ENCODE measurements at regions not wholly inside any gene's neighbourhood (a gene's known extent, or its start where the extent isn't known, plus 50 kb on each side); places are given as distances from the start of the nearest gene placed in this dataset.

DNA sequence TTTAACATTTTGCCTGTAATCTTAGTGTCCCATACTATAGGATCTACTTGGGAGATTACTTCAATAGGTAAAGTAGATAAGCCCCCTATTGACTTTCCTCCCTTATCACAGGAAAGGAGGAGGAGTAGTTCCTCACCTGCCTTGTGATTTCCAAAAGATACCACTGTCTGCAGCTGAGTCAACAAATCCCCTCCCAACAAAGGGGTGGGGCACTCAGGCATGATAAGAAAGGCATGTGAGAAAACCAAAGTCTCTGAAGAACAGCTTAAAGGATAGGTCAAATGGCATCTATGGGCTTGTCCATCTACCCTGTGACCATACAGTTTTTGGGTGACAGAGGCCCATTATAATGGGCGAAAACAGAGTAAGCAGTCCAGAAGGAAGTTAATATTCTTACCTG lies 71.3 kb upstream of the WNT7A start:
- Histone ChIP-seq H3K9me3 (no peaks in the 10 kb centered on the region), H3K27me3 (no peaks in the 10 kb centered on the region), H3K4me1 (no peaks in the 10 kb centered on the region), H3K27ac (no peak overlapping the region), H3K36me3 (no peaks in the 10 kb centered on the region), H3K4me3 (no peak overlapping the region)
- TF ChIP-seq, protein P1, sequence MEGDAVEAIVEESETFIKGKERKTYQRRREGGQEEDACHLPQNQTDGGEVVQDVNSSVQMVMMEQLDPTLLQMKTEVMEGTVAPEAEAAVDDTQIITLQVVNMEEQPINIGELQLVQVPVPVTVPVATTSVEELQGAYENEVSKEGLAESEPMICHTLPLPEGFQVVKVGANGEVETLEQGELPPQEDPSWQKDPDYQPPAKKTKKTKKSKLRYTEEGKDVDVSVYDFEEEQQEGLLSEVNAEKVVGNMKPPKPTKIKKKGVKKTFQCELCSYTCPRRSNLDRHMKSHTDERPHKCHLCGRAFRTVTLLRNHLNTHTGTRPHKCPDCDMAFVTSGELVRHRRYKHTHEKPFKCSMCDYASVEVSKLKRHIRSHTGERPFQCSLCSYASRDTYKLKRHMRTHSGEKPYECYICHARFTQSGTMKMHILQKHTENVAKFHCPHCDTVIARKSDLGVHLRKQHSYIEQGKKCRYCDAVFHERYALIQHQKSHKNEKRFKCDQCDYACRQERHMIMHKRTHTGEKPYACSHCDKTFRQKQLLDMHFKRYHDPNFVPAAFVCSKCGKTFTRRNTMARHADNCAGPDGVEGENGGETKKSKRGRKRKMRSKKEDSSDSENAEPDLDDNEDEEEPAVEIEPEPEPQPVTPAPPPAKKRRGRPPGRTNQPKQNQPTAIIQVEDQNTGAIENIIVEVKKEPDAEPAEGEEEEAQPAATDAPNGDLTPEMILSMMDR (IDR thresholded peaks at IDR 0.05), result no peak
- no peak for TF ChIP-seq POLR2A (IDR thresholded peaks at IDR 0.05)
- DNase-seq, result no peak

DNA sequence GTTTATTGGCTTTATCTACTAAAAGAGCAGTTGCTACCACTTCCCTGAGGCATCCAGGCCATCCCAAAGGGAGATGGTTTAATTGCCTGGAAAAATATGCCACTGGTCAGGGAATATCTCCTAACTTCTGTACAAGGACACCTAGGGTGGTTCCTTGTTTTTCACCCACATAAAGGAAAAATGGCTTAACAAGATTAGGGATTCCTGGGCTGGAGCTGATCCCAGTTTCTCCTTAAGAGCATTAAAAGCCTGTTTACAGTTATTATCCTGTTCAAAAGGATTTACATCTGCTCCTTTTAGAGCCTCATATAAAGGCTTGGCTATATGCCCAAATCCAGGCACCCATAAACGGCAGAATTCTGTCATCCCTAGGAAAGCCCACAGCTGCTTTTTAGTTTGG lies 70.2 kb upstream of the WNT7A start:
- H3K4me3 ChIP-seq, result no peak overlapping the region
- H3K27me3 ChIP-seq, result no peaks in the 10 kb centered on the region
- H3K9me3 ChIP-seq, result no peaks in the 10 kb centered on the region
- H3K4me1 ChIP-seq, result no peaks in the 10 kb centered on the region
- TF ChIP-seq POLR2A (IDR thresholded peaks at IDR 0.05), result no peak
- TF ChIP-seq, protein P1 (IDR thresholded peaks at IDR 0.05), result no peak
- H3K27ac ChIP-seq, result no peak overlapping the region
- no peak for DNase-seq
- no peaks in the 10 kb centered on the region for H3K36me3 ChIP-seq

DNA sequence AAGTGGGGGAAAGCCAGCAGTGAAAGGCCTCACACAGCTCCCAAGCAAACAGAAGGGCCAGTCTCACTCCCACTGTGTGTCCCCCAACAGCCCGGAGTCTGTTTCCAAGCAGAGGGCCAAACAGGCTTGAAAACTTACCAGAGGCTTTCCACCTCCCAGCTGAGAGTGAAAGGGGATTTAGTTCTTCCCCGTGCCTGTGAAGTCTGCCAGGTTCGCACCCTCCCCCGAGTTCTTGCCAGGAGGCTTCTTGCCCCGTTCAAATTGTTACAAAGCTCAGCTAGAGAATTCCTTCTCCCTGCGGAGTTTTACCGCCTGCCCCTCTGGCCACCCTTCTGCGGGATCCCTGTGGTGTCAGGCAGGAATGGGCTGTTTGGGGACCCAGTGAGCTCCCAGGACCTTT lies 68.0 kb upstream of the WNT7A start:
- Histone ChIP-seq H3K4me1 (no peaks in the 10 kb centered on the region), H3K9me3 (peaks cover 0 to 2% (median 0%) of the 10 kb centered on the region in 4 donors), H3K27ac (no peak overlapping the region), H3K36me3 (no peaks in the 10 kb centered on the region), H3K27me3 (no peaks in the 10 kb centered on the region), H3K4me3 (no peak overlapping the region)
- TF ChIP-seq, protein P1 (IDR thresholded peaks at IDR 0.05), result no peak
- TF ChIP-seq POLR2A (IDR thresholded peaks at IDR 0.05), result no peak
- no peak for DNase-seq

DNA sequence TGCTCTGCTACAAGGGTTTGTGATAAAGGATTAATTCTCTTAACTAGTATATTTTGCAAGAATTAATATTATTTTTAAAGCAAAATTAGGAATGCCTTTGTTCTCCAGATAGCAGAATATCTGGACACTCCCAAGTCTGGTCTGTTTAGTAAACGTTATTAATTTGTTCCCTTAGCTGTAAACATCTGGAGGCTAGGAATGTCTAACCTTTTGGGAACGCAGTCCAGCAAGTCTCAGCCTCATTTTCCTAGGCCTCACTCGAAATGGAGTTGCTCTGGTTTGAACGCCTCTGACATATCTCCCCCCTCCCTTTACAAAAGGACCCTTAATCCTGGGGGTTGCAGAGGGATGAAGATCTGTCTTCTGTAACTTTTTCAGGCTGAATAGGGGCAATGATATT lies 59.3 kb upstream of the WNT7A start:
- Histone ChIP-seq H3K4me1 (no peaks in the 10 kb centered on the region), H3K27ac (no peak overlapping the region), H3K9me3 (peaks cover 0 to 2% (median 0%) of the 10 kb centered on the region in 4 donors), H3K36me3 (no peaks in the 10 kb centered on the region), H3K27me3 (no peaks in the 10 kb centered on the region), H3K4me3 (no peak overlapping the region)
- TF ChIP-seq POLR2A (IDR thresholded peaks at IDR 0.05), result no peak
- TF ChIP-seq, protein P1 (IDR thresholded peaks at IDR 0.05), result no peak
- no peak for DNase-seq

DNA sequence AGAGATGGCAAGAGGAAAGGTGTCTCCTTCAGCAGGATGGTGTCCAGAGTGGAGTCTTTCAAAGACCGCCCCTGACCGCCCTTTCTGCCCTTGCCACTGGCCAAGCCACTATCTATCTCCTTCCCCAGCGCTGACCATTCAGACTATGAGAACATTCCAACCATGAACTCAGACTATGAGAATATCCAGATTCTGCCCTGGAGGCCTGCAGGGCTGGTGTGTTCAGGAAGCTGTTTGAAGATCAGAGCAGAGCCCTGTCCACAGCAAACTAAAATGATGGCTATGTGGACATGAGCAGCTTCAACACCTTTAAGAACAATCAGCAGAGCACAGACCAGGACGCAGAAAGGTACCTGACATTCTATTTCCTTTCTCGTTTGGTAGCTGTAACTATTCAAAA lies 57.3 kb upstream of the WNT7A start:
- Histone ChIP-seq H3K27ac (no peak overlapping the region), H3K4me3 (no peak overlapping the region), H3K4me1 (peaks cover 0 to 8% (median 0%) of the 10 kb centered on the region in 4 donors), H3K36me3 (no peaks in the 10 kb centered on the region), H3K27me3 (no peaks in the 10 kb centered on the region), H3K9me3 (peaks cover 0 to 6% (median 0%) of the 10 kb centered on the region in 4 donors)
- no peak for DNase-seq
- TF ChIP-seq POLR2A (IDR thresholded peaks at IDR 0.05), result no peak
- TF ChIP-seq, protein P1 (IDR thresholded peaks at IDR 0.05), result no peak

DNA sequence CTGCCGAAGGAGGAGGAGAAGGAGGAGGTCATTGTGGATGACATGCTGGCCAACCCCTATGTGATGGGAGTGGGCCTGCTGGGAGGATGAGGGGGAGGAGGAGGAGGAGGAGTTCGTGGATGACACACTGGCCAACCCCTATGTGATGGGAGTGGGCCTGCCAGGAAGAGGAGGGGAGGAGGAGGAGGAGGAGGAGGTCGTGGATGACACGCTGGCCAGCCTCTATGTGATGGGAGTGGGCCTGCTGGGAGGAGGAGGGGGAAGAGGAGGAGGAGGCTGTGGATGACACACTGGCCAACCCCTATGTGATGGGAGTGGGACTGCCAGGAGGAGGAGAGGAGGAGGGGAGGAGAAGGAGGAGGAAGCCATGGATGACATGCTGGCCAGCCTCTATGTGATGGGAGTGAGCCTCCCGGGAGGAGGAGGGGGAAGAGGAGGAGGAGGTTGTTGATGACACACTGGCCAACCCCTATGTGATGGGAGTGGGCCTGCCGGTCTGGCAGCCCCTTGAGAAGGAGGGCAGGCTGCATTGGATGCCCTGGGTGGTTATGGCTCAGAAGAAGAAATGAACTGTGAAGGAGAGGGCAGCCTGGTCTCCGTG lies 55.7 kb upstream of the WNT7A start:
- no peak for TF ChIP-seq POLR2A (IDR thresholded peaks at IDR 0.05)
- TF ChIP-seq, protein P1 (IDR thresholded peaks at IDR 0.05), result no peak

More for the DNA sequence above, 55.7 kb upstream of the WNT7A start:
- no peaks in the 10 kb centered on the region for H3K36me3 ChIP-seq
- H3K4me3 ChIP-seq, result no peak overlapping the region
- DNase-seq, result peak in 1 of 3 donors; percentile 30
- no peaks in the 10 kb centered on the region for H3K27me3 ChIP-seq
- peaks cover 0 to 8% (median 0%) of the 10 kb centered on the region in 4 donors for H3K4me1 ChIP-seq
- no peak overlapping the region for H3K27ac ChIP-seq
- peaks cover 0 to 6% (median 0%) of the 10 kb centered on the region in 4 donors for H3K9me3 ChIP-seq

Data from Peyer's patch (tissue), 4 donors.